ENCODE measurements at regions not wholly inside any gene's neighbourhood (a gene's known extent, or its start where the extent isn't known, plus 50 kb on each side); places are given as distances from the start of the nearest gene placed in this dataset.

DNA sequence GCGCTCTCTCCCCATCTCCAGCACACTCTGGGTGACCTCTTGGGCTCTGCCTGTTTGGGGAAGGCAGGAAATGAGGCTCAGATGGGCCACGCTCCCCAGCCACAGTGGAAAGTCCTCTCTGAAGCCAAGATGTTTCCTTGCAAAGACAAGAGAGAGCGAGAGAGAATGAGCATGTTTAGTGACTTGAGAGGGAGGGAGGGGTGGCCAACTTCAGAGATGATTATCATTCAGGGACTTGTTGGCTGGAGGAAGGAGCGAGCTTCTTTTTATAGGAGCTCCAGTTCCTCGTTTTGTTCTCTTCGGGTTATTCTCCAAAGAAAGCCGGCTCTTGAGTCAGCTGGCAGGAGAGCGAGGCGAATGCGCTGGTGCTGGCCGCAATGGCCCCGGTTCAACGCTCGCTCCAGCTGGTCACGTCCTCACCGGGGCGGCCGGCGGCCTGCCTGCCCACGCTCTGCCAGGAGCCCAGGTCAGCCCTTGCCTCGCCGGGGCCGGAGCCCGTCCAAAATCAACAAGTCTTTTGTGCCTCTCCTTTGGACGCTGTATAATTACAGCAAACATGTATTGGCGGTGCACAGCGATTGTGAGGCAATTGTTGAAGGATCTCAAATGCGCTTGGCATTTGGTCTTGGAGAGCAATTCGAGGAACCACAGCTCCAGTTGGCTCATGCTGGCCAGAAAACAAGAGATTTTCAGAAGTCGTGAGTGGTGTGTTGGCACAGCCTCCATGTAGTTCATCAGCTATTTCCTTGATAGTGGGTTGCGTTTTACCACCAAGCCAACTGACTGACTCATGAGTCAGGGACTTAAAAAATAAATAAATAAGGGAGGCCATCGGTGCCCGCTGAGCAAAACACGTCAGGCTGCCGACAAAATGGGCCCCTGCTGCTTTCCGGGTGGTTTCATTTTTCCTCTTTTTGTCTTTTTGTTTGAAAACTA lies 288.6 kb downstream of the UACA start:
- TF ChIP-seq, protein P1, sequence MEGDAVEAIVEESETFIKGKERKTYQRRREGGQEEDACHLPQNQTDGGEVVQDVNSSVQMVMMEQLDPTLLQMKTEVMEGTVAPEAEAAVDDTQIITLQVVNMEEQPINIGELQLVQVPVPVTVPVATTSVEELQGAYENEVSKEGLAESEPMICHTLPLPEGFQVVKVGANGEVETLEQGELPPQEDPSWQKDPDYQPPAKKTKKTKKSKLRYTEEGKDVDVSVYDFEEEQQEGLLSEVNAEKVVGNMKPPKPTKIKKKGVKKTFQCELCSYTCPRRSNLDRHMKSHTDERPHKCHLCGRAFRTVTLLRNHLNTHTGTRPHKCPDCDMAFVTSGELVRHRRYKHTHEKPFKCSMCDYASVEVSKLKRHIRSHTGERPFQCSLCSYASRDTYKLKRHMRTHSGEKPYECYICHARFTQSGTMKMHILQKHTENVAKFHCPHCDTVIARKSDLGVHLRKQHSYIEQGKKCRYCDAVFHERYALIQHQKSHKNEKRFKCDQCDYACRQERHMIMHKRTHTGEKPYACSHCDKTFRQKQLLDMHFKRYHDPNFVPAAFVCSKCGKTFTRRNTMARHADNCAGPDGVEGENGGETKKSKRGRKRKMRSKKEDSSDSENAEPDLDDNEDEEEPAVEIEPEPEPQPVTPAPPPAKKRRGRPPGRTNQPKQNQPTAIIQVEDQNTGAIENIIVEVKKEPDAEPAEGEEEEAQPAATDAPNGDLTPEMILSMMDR (IDR thresholded peaks at IDR 0.05; ENCODE audit: low read depth, low read length) = no peak
- TF ChIP-seq POLR2A (IDR thresholded peaks at IDR 0.05; ENCODE audit: extremely low read depth, insufficient read length) = no peak
